RWPE2 (cell line): ENCODE measurements at regions not wholly inside any gene's neighbourhood (a gene's known extent, or its start where the extent isn't known, plus 50 kb on each side); places are given as distances from the start of the nearest gene placed in this dataset.

Experiments
- ATAC-seq: fragments of 200-7000 bp; cut with Tn5 transposase; 3 replicates; pipeline ENCODE4 v1.9.1; 2021; ENCODE audit warnings: low read depth
- DNase-seq: peaks from one replicate; pipeline ENCODE4 v3.0.0-alpha.2; 2020; ENCODE audit warnings: low spot score
- H3K27ac ChIP-seq: fragments of 450-650 bp; 2 replicates; pipeline ENCODE4 v1.5.1; 2017; ENCODE audit warnings: mild to moderate bottlenecking; ENCODE audit not compliant: poor library complexity, severe bottlenecking
- H3K27me3 ChIP-seq: fragments of 250-450 bp; sonication (Bioruptor Pico); 2 replicates; pipeline ENCODE4 v1.5.1; 2021; ENCODE audit warnings: mild to moderate bottlenecking, moderate library complexity; ENCODE audit not compliant: insufficient read depth, poor library complexity, severe bottlenecking
- H3K36me3 ChIP-seq: fragments of 250-450 bp; sonication (Bioruptor Pico); 2 replicates; pipeline ENCODE4 v1.5.1; 2020; ENCODE audit warnings: low read depth, mild to moderate bottlenecking, moderate library complexity
- H3K4me1 ChIP-seq: fragments of 250-450 bp; sonication (Bioruptor Pico); 2 replicates; pipeline ENCODE4 v1.5.1; 2021; ENCODE audit warnings: mild to moderate bottlenecking, moderate library complexity; ENCODE audit not compliant: insufficient read depth, poor library complexity, severe bottlenecking
- H3K4me3 ChIP-seq: fragments of 250-450 bp; sonication (Bioruptor Pico); 2 replicates; pipeline ENCODE4 v1.5.1; 2021; ENCODE audit warnings: mild to moderate bottlenecking, moderate library complexity; ENCODE audit not compliant: severe bottlenecking
- H3K9me3 ChIP-seq: fragments of 250-450 bp; sonication (Bioruptor Pico); 2 replicates; pipeline ENCODE4 v1.5.1; 2021; ENCODE audit warnings: mild to moderate bottlenecking, moderate library complexity; ENCODE audit not compliant: severe bottlenecking
- CTCF ChIP-seq: fragments of 450-650 bp; IDR thresholded peaks from one replicate; pipeline ENCODE4 v1.5.1; 2017; ENCODE audit warnings: mild to moderate bottlenecking, moderate library complexity; ENCODE audit not compliant: poor library complexity, severe bottlenecking

GRCh38 chr5:61816146-61816545 lies 484.1 kb downstream of the ZSWIM6 start:
- ATAC-seq: no peak
- H3K27me3 ChIP-seq: no peaks in the 10 kb centered on the region
- TF ChIP-seq CTCF: no peak

GRCh38 chr5:61816585-61817450 lies 484.8 kb downstream of the ZSWIM6 start:
- Histone ChIP-seq H3K9me3 (no peaks in the 10 kb centered on the region), H3K27me3 (no peaks in the 10 kb centered on the region), H3K36me3 (no peaks in the 10 kb centered on the region), H3K4me1 (peaks cover 4% of the 10 kb centered on the region), H3K27ac (no peak overlapping the region), H3K4me3 (no peak overlapping the region)
- DNase-seq (no peak), ATAC-seq (0 out of 3 replicates have a peak, but pooled peaks have one; percentile 45)
- no peak for TF ChIP-seq CTCF

More at GRCh38 chr5:61816146-61816545, 484.1 kb downstream of the ZSWIM6 start:
- no peaks in the 10 kb centered on the region for H3K36me3 ChIP-seq
- no peaks in the 10 kb centered on the region for H3K9me3 ChIP-seq
- peaks cover 4% of the 10 kb centered on the region for H3K4me1 ChIP-seq
- H3K4me3 ChIP-seq: no peak overlapping the region
- no peak overlapping the region for H3K27ac ChIP-seq
- no peak for DNase-seq

GRCh38 chr5:61817472-61818326 lies 485.6 kb downstream of the ZSWIM6 start:
- no peak overlapping the region for H3K27ac ChIP-seq
- H3K4me1 ChIP-seq: peaks cover 4% of the 10 kb centered on the region
- DNase-seq (no peak), ATAC-seq (peak; percentile 89)
- peak; percentile 94 for TF ChIP-seq CTCF
- H3K36me3 ChIP-seq: no peaks in the 10 kb centered on the region
- H3K27me3 ChIP-seq: no peaks in the 10 kb centered on the region
- no peak overlapping the region for H3K4me3 ChIP-seq
- no peaks in the 10 kb centered on the region for H3K9me3 ChIP-seq

- DNase-seq (no peak), ATAC-seq (no peak)
- Histone ChIP-seq H3K4me3 (no peak overlapping the region), H3K36me3 (no peaks in the 10 kb centered on the region), H3K27ac (no peak overlapping the region), H3K4me1 (peaks cover 4% of the 10 kb centered on the region), H3K9me3 (no peaks in the 10 kb centered on the region), H3K27me3 (no peaks in the 10 kb centered on the region)
- no peak for TF ChIP-seq CTCF
These were observed 485.2 kb upstream of the KIF2A start for GRCh38 chr5:61820836-61821235.
